Neuron (in vitro differentiated cells): ENCODE measurements at regions not wholly inside any gene's neighbourhood (a gene's known extent, or its start where the extent isn't known, plus 50 kb on each side); places are given as distances from the start of the nearest gene placed in this dataset.

Experiments used
- H2AFZ ChIP-seq: one replicate; pipeline ENCODE4 v1.6.1; 2013; ENCODE audit warnings: low read depth, mild to moderate bottlenecking, inconsistent platforms, low read length, moderate library complexity
- H3K27me3 ChIP-seq: one replicate; pipeline ENCODE4 v1.6.1; 2013; ENCODE audit warnings: low read length; ENCODE audit not compliant: insufficient read depth
- H3K36me3 ChIP-seq: one replicate; pipeline ENCODE4 v1.6.1; 2013; ENCODE audit warnings: low read length; ENCODE audit not compliant: insufficient read depth
- H3K4me1 ChIP-seq: one replicate; pipeline ENCODE4 v1.6.1; 2013; ENCODE audit warnings: low read length; ENCODE audit not compliant: insufficient read depth
- H3K4me3 ChIP-seq: 2 replicates; pipeline ENCODE4 v1.5.1; 2013; ENCODE audit warnings: mild to moderate bottlenecking, low read length, moderate library complexity
- H3K9me3 ChIP-seq: one replicate; pipeline ENCODE4 v1.6.1; 2013; ENCODE audit warnings: low read length

DNA sequence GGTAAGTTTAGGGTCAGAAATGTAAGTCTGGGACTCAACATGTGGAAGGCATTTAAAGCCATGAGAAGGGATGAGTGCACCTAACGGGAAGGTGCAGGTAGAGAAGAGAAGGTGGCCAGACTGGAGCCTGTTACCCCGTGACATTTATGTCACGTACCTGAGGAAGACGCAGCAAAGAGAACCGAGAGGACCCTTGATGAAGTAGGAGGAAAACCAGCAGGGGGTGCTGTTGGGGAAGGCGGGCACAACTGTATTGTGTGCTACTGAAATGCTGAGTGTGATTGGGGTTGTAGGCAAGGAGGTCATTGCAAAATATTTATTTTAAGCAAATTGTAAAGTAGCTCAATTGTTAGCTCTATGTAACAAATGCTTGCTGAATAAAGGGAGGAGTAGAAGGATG lies 338.2 kb upstream of the PRKCQ start:
- no peaks in the 10 kb centered on the region for H3K9me3 ChIP-seq
- H3K4me3 ChIP-seq, result no peak overlapping the region
- no peak overlapping the region for H2AFZ ChIP-seq
- H3K27me3 ChIP-seq, result no peaks in the 10 kb centered on the region
- no peaks in the 10 kb centered on the region for H3K4me1 ChIP-seq
- no peaks in the 10 kb centered on the region for H3K36me3 ChIP-seq

DNA sequence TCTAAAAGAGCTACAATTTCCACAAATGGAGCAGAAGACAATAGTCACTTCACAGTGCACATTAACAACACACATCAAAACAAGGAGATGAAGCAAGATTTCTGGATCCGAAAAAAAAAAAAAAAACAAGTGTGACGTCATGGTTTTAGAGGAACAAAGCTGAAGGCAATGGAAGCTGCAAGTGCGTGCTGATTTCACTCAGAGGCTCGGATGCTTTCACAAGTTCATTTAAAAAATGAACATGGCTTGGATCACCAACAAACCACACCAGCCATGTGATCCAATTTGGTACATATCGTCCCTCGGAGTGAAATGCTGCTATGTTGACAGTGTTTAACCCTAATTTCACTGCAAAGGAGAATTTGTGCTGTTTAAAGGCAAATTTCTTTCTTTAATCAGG lies 337.0 kb upstream of the PRKCQ start:
- Histone ChIP-seq H3K9me3 (no peaks in the 10 kb centered on the region), H3K36me3 (no peaks in the 10 kb centered on the region), H3K4me1 (no peaks in the 10 kb centered on the region), H2AFZ (no peak overlapping the region), H3K4me3 (no peak overlapping the region), H3K27me3 (no peaks in the 10 kb centered on the region)

- Histone ChIP-seq H3K36me3 (no peaks in the 10 kb centered on the region), H3K4me1 (no peaks in the 10 kb centered on the region), H3K27me3 (no peaks in the 10 kb centered on the region), H3K4me3 (no peak overlapping the region), H3K9me3 (no peaks in the 10 kb centered on the region), H2AFZ (no peak overlapping the region)
These were observed 336.5 kb upstream of the PRKCQ start for GRCh38 chr10:6916601-6917000.

- H3K27me3 ChIP-seq, result no peaks in the 10 kb centered on the region
- no peaks in the 10 kb centered on the region for H3K36me3 ChIP-seq
- no peak overlapping the region for H3K4me3 ChIP-seq
- H3K4me1 ChIP-seq, result no peaks in the 10 kb centered on the region
- H3K9me3 ChIP-seq, result no peaks in the 10 kb centered on the region
- H2AFZ ChIP-seq, result no peak overlapping the region
These were observed 335.2 kb upstream of the PRKCQ start for GRCh38 chr10:6915307-6915706.

DNA sequence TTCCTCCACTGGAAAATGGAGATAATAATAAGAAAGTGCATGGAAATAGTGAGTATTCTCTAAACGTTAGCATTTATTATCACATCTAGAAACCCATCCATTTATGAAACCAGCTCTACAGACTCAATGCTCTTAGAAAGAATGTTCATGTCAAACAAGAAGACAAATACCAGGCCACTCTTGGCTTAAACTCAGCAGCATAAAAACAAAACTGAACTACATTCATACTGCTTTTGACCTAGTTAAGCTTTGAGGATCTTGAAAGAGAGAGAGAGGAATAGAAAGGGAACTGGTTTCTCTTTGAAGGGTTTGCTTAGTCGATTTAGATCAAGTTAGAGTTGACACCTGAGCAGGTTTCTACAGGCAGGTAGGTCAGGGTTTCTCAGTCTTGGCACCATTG lies 332.9 kb upstream of the PRKCQ start:
- Histone ChIP-seq H2AFZ (no peak overlapping the region), H3K9me3 (no peaks in the 10 kb centered on the region), H3K27me3 (no peaks in the 10 kb centered on the region), H3K36me3 (no peaks in the 10 kb centered on the region), H3K4me3 (no peak overlapping the region), H3K4me1 (no peaks in the 10 kb centered on the region)

DNA sequence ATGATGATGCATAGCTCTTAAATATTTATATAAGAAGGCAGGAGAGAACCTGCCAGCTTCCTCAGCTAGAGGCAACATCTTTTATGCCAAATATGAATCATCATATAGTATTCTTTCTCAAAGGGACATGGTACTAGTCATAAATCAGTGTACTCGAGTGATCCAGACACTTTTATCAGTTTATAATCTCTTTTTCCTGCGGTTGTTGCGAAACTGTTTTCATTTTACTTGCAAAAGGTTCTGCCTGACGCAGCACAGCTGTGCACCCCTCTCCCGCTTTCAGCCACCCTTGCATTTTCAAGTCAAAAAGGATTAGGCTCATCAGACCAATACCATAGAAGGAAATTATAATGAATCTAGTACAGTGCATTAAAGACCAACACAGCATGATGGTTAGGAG lies 332.3 kb upstream of the PRKCQ start:
- Histone ChIP-seq H3K9me3 (no peaks in the 10 kb centered on the region), H2AFZ (no peak overlapping the region), H3K4me3 (no peak overlapping the region), H3K4me1 (no peaks in the 10 kb centered on the region), H3K36me3 (no peaks in the 10 kb centered on the region), H3K27me3 (no peaks in the 10 kb centered on the region)

DNA sequence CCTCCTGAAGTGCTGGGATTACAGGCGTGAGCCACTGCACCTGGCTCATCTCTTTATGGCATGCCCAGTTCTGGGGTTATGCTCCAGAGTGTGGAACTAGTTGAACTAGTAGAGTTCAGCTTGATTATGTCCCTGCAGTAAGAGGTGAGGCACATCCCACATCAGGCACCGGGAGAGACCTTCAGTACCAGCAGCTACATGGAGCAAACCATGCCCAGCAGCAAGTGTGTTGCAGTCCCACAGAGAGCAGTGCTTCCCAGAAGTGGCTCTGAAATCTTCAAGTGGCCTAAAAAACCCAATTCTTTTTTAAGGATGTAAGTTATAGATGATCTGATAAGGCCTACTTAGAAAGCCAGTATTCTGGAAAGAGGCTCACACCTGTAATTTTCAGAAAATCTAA lies 331.9 kb upstream of the PRKCQ start:
- H3K36me3 ChIP-seq, result no peaks in the 10 kb centered on the region
- H3K9me3 ChIP-seq, result no peaks in the 10 kb centered on the region
- no peak overlapping the region for H3K4me3 ChIP-seq
- H2AFZ ChIP-seq, result no peak overlapping the region
- H3K4me1 ChIP-seq, result no peaks in the 10 kb centered on the region
- H3K27me3 ChIP-seq, result no peaks in the 10 kb centered on the region

GRCh38 chr10:6909905-6910560 lies 330.0 kb upstream of the PRKCQ start:
- Histone ChIP-seq H3K4me3 (no peak overlapping the region), H3K4me1 (no peaks in the 10 kb centered on the region), H3K9me3 (no peaks in the 10 kb centered on the region), H3K36me3 (no peaks in the 10 kb centered on the region), H2AFZ (no peak overlapping the region), H3K27me3 (no peaks in the 10 kb centered on the region)

DNA sequence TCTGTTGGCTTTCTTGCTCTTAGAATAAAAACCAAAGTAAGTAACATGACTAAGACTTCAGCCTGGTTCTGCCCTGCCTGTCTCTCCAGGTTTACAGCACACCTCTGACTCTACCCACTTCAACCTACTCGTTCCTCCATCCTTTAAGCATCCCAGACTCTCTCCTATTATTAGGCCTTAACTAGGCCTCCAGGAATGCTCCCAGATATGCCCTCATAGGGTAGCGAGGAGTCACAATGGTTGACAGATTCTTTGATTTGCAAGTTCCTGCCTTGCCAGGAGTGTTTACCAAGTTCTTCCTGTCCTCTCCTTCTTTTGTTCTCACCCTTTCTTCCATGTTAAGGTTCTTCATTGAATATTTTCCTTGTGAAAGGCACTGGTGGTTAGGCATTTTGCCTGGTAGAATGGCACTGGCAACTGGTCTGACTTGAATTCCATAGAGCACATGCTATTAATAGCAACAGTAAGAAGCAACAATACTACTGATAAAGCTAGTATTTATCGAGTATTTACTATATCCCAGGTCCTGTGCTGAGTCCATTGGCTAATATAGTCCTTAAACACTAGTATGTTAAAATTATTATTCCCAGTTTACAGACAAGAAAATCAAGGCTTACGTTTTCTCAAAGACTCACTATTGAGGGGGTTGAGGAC lies 327.9 kb upstream of the PRKCQ start:
- no peak overlapping the region for H2AFZ ChIP-seq
- H3K36me3 ChIP-seq, result no peaks in the 10 kb centered on the region
- no peaks in the 10 kb centered on the region for H3K9me3 ChIP-seq
- H3K27me3 ChIP-seq, result no peaks in the 10 kb centered on the region
- H3K4me3 ChIP-seq, result no peak overlapping the region
- H3K4me1 ChIP-seq, result no peaks in the 10 kb centered on the region

GRCh38 chr10:6894405-6894804 lies 314.3 kb upstream of the PRKCQ start:
- Histone ChIP-seq H3K4me1 (no peaks in the 10 kb centered on the region), H2AFZ (no peak overlapping the region), H3K27me3 (no peaks in the 10 kb centered on the region), H3K4me3 (no peak overlapping the region), H3K9me3 (no peaks in the 10 kb centered on the region), H3K36me3 (no peaks in the 10 kb centered on the region)

- H3K4me3 ChIP-seq, result no peak overlapping the region
- H3K9me3 ChIP-seq, result no peaks in the 10 kb centered on the region
- no peaks in the 10 kb centered on the region for H3K4me1 ChIP-seq
- no peak overlapping the region for H2AFZ ChIP-seq
- no peaks in the 10 kb centered on the region for H3K36me3 ChIP-seq
- H3K27me3 ChIP-seq, result no peaks in the 10 kb centered on the region
These were observed 312.8 kb upstream of the PRKCQ start for GRCh38 chr10:6892864-6893263.

DNA sequence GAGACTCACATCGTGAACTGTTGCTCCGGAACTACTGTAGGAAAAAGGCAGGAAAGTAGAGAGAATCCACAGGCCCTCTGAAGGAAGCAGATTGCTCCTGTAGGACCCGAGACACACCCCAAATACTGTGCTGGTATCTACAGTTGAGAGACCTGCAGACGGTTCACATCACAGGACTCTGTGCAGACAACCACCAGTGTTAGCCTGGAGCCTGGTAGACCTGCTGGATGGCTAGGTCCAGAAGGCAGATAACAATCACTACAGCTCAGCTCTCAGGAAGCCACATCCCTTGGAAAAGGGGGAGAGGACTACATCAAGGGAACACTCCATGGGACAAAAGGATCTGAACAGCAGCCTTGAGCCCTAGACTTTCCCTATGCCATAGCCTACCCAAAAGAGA lies 311.8 kb upstream of the PRKCQ start:
- Histone ChIP-seq H3K36me3 (no peaks in the 10 kb centered on the region), H3K27me3 (no peaks in the 10 kb centered on the region), H3K4me3 (no peak overlapping the region), H2AFZ (no peak overlapping the region), H3K9me3 (no peaks in the 10 kb centered on the region), H3K4me1 (no peaks in the 10 kb centered on the region)

DNA sequence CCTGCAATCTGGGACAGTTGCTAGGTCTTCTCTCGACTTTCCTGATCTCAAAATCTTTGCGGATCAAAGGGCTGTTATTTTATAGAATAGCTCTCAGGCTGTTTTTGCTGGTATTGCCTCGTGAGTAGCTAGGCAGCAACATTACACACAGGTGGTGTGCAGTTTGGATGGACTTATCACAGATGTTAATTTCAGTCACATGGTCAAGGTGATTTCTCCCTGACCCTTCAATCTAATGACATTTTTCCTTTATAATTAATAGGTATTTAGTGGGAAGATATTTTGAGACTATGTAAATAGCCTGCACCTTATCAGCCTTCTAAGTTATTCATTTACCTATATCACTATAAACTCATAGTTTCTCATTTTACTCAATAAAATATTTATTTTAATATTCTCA lies 309.6 kb upstream of the PRKCQ start:
- H3K27me3 ChIP-seq, result no peaks in the 10 kb centered on the region
- no peak overlapping the region for H3K4me3 ChIP-seq
- no peak overlapping the region for H2AFZ ChIP-seq
- H3K4me1 ChIP-seq, result no peaks in the 10 kb centered on the region
- H3K9me3 ChIP-seq, result no peaks in the 10 kb centered on the region
- no peaks in the 10 kb centered on the region for H3K36me3 ChIP-seq

- Histone ChIP-seq H3K9me3 (no peaks in the 10 kb centered on the region), H3K4me3 (no peak overlapping the region), H3K36me3 (no peaks in the 10 kb centered on the region), H3K4me1 (no peaks in the 10 kb centered on the region), H2AFZ (no peak overlapping the region), H3K27me3 (no peaks in the 10 kb centered on the region)
These were observed 308.4 kb upstream of the PRKCQ start for GRCh38 chr10:6888434-6888833.
